ENCODE measurements at regions not wholly inside any gene's neighbourhood (a gene's known extent, or its start where the extent isn't known, plus 50 kb on each side); places are given as distances from the start of the nearest gene placed in this dataset.
"Not testable (repeated sequence)": the region's sequence is repeated elsewhere in the genome, so short reads cannot be mapped to it uniquely, and the experiment has no call there.

DNA sequence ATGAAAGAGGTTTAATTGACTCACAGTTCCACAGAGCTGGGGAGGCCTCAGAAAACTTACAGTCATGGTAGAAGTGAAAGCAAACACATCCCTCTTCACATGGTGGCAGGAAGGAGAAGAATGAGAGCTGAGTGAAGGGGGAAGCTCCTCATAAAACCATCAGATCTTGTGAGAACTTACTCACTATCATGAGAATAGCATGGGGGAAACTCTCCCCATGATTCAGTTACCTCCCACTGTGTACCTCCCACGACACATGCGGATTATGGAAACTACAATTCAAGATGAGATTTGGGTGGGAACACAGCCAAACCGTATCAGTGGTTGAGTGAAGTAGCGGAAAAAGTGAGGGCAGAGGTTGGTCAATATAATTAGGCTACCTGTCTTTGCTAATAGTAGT, 538.3 kb downstream of the KIF2B start:
- TF ChIP-seq, protein P1, sequence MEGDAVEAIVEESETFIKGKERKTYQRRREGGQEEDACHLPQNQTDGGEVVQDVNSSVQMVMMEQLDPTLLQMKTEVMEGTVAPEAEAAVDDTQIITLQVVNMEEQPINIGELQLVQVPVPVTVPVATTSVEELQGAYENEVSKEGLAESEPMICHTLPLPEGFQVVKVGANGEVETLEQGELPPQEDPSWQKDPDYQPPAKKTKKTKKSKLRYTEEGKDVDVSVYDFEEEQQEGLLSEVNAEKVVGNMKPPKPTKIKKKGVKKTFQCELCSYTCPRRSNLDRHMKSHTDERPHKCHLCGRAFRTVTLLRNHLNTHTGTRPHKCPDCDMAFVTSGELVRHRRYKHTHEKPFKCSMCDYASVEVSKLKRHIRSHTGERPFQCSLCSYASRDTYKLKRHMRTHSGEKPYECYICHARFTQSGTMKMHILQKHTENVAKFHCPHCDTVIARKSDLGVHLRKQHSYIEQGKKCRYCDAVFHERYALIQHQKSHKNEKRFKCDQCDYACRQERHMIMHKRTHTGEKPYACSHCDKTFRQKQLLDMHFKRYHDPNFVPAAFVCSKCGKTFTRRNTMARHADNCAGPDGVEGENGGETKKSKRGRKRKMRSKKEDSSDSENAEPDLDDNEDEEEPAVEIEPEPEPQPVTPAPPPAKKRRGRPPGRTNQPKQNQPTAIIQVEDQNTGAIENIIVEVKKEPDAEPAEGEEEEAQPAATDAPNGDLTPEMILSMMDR (IDR thresholded peaks at IDR 0.05) = not testable (repeated sequence)
- not testable (repeated sequence) for TF ChIP-seq POLR2A (IDR thresholded peaks at IDR 0.05)

Data from heart left ventricle (tissue), 13 donors.